ENCODE measurements at regions not wholly inside any gene's neighbourhood (a gene's known extent, or its start where the extent isn't known, plus 50 kb on each side); places are given as distances from the start of the nearest gene placed in this dataset.

- Mint-ChIP-seq H3K4me1 (peaks cover 10 to 13% of the 10 kb centered on the region in 2 experiments), H3K4me3 (no peak overlapping the region), H3K36me3 (ENCODE audit: insufficient read depth in 1 of 3, low read depth in 3 of 3) (no peaks in the 10 kb centered on the region), H3K27me3 (ENCODE audit: low read depth) (no peaks in the 10 kb centered on the region), H3K9me3 (no peaks in the 10 kb centered on the region), H3K27ac (no peak overlapping the region)
- Histone ChIP-seq H2AK5ac (ENCODE audit: insufficient read length, low read length) (no peak overlapping the region), H3K27me3 (ENCODE audit: insufficient read depth, low read length) (no peaks in the 10 kb centered on the region), H2BK5ac (ENCODE audit: insufficient read length, low read length) (no peak overlapping the region), H3K4ac (ENCODE audit: low read depth, low read length) (no peak overlapping the region), H3K9ac (ENCODE audit: extremely low read depth, insufficient read length, low read length) (no peak overlapping the region), H3K4me1 (ENCODE audit: insufficient read depth, low read length) (no peaks in the 10 kb centered on the region), H2BK120ac (ENCODE audit: low read depth, low read length, poor library complexity, severe bottlenecking) (no peak overlapping the region), H3K27ac (ENCODE audit: insufficient read length, low read depth, low read length) (no peak overlapping the region), H3K4me2 (ENCODE audit: insufficient read depth, insufficient read length, low read length) (no peak overlapping the region), H4K20me1 (ENCODE audit: control insufficient read depth, insufficient read depth, insufficient read length) (no peaks in the 10 kb centered on the region), H3K9me3 (ENCODE audit: control insufficient read depth, low read depth, low read length) (no peaks in the 10 kb centered on the region), H2AFZ (ENCODE audit: low read length) (no peak overlapping the region), H4K5ac (ENCODE audit: insufficient read length, low read depth, low read length) (no peak overlapping the region), H3K14ac (ENCODE audit: insufficient read depth, low read length) (no peak overlapping the region), H2BK12ac (ENCODE audit: insufficient read length, low read depth, low read length) (no peak overlapping the region), H3K56ac (ENCODE audit: insufficient read length, low read depth, low read length) (no peak overlapping the region), H3T11ph (ENCODE audit: low read length) (no peak overlapping the region), H3K79me1 (ENCODE audit: insufficient read depth, low read depth, low read length, poor library complexity, severe bottlenecking) (no peaks in the 10 kb centered on the region), H3K23me2 (ENCODE audit: insufficient read length, low read depth, low read length, poor library complexity, severe bottlenecking) (no peaks in the 10 kb centered on the region), H4K91ac (ENCODE audit: insufficient read length, low read depth, low read length) (no peak overlapping the region), H3K18ac (ENCODE audit: insufficient read length, low read depth, low read length) (no peak overlapping the region), H3K23ac (ENCODE audit: insufficient read length, low read depth, low read length) (no peak overlapping the region), H2BK15ac (ENCODE audit: low read depth, low read length) (no peak overlapping the region), H2BK20ac (ENCODE audit: low read depth, low read length, poor library complexity, severe bottlenecking) (no peak overlapping the region), H4K8ac (replicated peaks; ENCODE audit: insufficient read length, low read depth, low read length) (no peak overlapping the region), H3K79me2 (ENCODE audit: insufficient read depth, low read length) (no peaks in the 10 kb centered on the region)
- no CpG with 5 or more reads among the region's 2 CpGs for WGBS (ENCODE audit: extremely low coverage, insufficient read length, low lambda C conversion rate)
- TF ChIP-seq CTCF (conservative IDR thresholded peaks at IDR 0.05) = no peak
- no peak for DNase-seq
Measured at GRCh38 chr6:55047451-55048044, 126.8 kb upstream of the HCRTR2 start.
